ENCODE measurements at regions not wholly inside any gene's neighbourhood (a gene's known extent, or its start where the extent isn't known, plus 50 kb on each side); places are given as distances from the start of the nearest gene placed in this dataset.

- no peak for TF ChIP-seq GATA3 (IDR thresholded peaks at IDR 0.05; ENCODE audit: low read depth, low read length)
- TF ChIP-seq GATA2 (IDR thresholded peaks at IDR 0.05; ENCODE audit: low read depth, low read length) = no peak
These were observed 549.0 kb downstream of the KCNT2 start for GRCh38 chr1:196059210-196059609.

GRCh38 chr1:196056966-196057365, 551.3 kb downstream of the KCNT2 start:
- no peak for TF ChIP-seq GATA3 (IDR thresholded peaks at IDR 0.05; ENCODE audit: low read depth, low read length)
- TF ChIP-seq GATA2 (IDR thresholded peaks at IDR 0.05; ENCODE audit: low read depth, low read length) = no peak

DNA sequence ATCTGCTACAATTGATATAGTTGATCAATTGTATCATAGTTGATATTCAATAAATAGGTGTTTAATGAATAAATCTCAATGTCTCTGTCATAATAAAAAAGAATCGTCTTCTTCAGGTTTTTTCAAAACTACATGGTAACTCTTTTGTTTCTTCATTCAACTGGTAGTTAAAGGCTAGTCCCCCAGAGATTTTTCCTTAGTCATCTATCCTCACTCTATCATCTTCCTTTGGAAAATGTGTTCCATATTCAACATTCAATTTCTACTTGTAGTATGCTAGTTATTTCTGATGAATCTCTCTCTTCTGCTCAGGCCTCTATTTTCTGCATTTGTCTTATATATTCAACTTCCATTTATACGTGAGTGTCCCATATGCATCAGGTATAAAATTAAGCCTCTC, 558.8 kb downstream of the KCNT2 start:
- TF ChIP-seq GATA2 (IDR thresholded peaks at IDR 0.05; ENCODE audit: low read depth, low read length) (no peak), GATA3 (IDR thresholded peaks at IDR 0.05; ENCODE audit: low read depth, low read length) (no peak)

DNA sequence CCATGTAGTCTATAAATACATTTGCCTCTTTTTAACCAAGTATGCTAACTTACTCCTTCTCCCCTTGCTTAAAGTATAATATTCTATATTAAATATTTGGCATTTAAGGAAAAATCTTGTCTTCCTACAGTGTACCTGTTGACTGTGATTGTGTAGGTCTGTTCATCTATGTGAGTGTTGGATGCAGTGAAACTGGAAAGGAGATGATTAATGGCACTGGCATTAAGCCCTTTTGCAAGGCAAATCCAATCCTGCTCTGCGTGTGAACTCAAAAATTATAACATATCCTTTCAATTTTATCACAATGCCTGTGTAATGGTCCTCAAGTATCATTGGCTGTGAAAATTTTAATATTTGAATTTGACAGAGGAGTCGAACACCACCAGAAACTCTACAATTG, 565.0 kb downstream of the KCNT2 start:
- TF ChIP-seq GATA2 (IDR thresholded peaks at IDR 0.05; ENCODE audit: low read depth, low read length) (no peak), GATA3 (IDR thresholded peaks at IDR 0.05; ENCODE audit: low read depth, low read length) (no peak)

DNA sequence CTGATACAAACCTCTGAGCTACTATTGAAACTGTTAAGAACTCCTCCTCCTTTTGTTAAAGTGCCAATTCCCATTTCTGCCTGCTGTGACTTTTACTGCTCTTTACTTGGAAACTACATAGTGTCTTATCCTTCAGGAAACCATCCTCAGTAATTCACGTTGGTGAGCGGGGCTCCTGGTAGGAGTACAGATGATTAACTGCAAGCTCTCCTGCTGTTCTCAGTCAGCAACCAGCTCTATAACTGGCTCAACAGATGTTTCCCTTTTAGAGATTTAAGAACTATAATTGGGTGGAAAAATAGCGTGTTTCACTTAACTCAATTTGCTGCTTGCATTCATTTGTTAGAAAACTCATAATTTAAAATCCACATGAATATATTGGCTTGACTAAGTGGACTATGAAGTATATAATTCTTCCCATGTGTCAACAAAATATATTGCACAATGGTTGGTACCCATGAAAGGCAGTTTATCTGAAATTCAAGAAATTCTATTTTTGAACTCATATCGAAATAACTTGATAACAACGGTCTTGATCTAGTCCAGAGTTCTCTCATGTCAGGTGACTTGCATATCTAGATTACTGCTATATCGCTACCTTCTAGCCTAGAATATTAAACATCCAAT, 574.0 kb downstream of the KCNT2 start:
- TF ChIP-seq GATA3 (IDR thresholded peaks at IDR 0.05; ENCODE audit: low read depth, low read length) = no peak
- no peak for TF ChIP-seq GATA2 (IDR thresholded peaks at IDR 0.05; ENCODE audit: low read depth, low read length)

- no peak for TF ChIP-seq GATA2 (IDR thresholded peaks at IDR 0.05; ENCODE audit: low read depth, low read length)
- no peak for TF ChIP-seq GATA3 (IDR thresholded peaks at IDR 0.05; ENCODE audit: low read depth, low read length)
These were observed 577.8 kb downstream of the KCNT2 start for GRCh38 chr1:196030455-196030854.

DNA sequence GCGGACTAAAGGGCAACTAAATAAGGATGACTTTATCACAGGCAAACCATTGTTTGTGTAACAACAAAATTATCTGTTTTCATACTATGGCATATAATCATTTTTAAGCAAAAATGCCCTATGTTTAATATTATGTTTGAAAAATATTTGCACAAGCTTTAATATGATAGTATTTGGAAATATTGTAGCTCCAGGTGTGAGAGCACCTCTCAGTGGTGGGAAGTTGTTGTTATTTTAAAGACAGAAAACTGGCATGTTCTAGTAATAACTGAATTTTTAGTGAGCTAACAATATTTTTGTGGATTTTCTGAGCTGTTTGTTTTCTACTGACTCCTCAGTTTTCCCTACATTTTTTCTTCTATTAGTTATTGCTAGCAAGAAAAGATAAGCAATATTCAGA, 578.8 kb downstream of the KCNT2 start:
- TF ChIP-seq GATA2 (IDR thresholded peaks at IDR 0.05; ENCODE audit: low read depth, low read length) (no peak), GATA3 (IDR thresholded peaks at IDR 0.05; ENCODE audit: low read depth, low read length) (no peak)

- TF ChIP-seq GATA3 (IDR thresholded peaks at IDR 0.05; ENCODE audit: low read depth, low read length) (no peak), GATA2 (IDR thresholded peaks at IDR 0.05; ENCODE audit: low read depth, low read length) (no peak)
These were observed 581.1 kb downstream of the KCNT2 start for GRCh38 chr1:196027127-196027526.

GRCh38 chr1:196009362-196009761, 598.9 kb downstream of the KCNT2 start:
- no peak for TF ChIP-seq GATA2 (IDR thresholded peaks at IDR 0.05; ENCODE audit: low read depth, low read length)
- no peak for TF ChIP-seq GATA3 (IDR thresholded peaks at IDR 0.05; ENCODE audit: low read depth, low read length)

DNA sequence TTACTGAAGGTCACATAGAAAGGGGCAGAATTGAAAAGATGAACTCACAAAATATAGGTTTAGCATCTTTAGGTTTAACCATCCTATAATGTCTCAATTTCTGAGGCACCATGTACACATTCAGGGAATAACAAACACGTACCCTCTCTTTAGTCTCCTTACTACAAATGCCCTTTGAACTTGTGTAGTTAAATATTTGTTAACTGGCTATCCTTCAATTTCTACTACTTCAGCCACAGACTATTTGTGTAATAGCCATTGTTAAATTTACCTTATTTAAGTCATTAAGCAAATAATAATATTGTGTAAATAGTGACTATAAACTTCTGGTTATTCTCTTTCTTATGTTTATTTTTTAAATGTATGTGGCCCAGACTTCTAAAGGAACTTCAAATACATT, 600.5 kb downstream of the KCNT2 start:
- TF ChIP-seq GATA3 (IDR thresholded peaks at IDR 0.05; ENCODE audit: low read depth, low read length) (no peak), GATA2 (IDR thresholded peaks at IDR 0.05; ENCODE audit: low read depth, low read length) (no peak)

- TF ChIP-seq GATA3 (IDR thresholded peaks at IDR 0.05; ENCODE audit: low read depth, low read length) = no peak
- no peak for TF ChIP-seq GATA2 (IDR thresholded peaks at IDR 0.05; ENCODE audit: low read depth, low read length)
These were observed 602.8 kb downstream of the KCNT2 start for GRCh38 chr1:196005426-196005825.

DNA sequence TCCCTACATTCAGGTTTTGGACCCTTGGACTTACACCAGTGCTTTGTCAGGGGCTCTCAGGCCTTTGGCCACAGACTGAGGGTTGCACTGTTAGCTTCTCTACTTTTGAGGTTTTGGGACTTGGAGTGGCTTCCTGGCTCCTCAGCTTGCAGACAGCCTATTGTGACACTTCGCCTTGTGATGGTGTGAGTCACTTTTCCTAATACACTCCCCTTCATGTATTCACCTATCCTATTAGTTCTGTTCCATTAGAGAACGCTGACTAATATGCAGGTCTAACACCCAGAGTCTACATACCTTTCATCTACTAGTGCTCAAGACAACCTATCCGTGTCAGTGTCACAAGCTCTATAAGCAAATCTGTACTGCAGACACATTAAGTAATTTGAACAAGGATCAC, 605.3 kb downstream of the KCNT2 start:
- TF ChIP-seq GATA2 (IDR thresholded peaks at IDR 0.05; ENCODE audit: low read depth, low read length) (no peak), GATA3 (IDR thresholded peaks at IDR 0.05; ENCODE audit: low read depth, low read length) (no peak)

- TF ChIP-seq GATA2 (IDR thresholded peaks at IDR 0.05; ENCODE audit: low read depth, low read length) (no peak), GATA3 (IDR thresholded peaks at IDR 0.05; ENCODE audit: low read depth, low read length) (no peak)
These were observed 607.1 kb downstream of the KCNT2 start for GRCh38 chr1:196001188-196001587.

- no peak for TF ChIP-seq GATA2 (IDR thresholded peaks at IDR 0.05; ENCODE audit: low read depth, low read length)
- no peak for TF ChIP-seq GATA3 (IDR thresholded peaks at IDR 0.05; ENCODE audit: low read depth, low read length)
These were observed 609.2 kb downstream of the KCNT2 start for GRCh38 chr1:195999022-195999421.

DNA sequence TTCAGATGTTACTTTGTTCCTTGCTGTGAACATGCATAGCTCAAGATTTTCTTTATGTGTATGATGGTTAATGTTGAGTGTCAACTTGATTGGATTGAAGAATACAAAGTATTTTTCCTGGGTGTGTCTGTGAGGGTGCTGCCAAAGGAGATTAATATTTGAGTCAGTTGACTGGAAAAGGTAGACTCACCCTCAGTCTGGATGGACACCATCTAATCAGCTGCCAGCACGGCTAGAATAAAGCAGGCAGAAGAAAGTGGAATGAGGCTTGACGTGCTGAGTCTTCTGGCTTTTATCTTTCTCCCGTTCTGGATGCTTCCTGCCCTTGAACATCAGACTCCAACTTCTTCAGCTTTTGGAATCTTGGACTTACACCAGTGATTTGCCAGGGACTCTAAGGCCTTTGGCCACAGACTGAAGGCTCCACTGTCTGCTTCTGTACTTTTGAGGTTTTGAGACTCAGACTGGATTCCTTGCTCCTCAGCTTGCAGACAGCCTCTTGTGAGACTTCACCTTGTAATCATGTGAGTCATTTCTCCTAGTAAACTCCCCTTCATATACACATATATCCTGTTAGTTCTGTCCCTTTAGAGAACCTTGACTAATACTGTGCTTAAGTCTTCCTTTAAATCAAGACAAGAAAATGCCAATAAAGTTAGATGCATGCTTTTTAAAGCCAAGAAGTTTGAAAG, 626.6 kb downstream of the KCNT2 start:
- TF ChIP-seq GATA2 (IDR thresholded peaks at IDR 0.05; ENCODE audit: low read depth, low read length) (no peak), GATA3 (IDR thresholded peaks at IDR 0.05; ENCODE audit: low read depth, low read length) (no peak)
